ENCODE measurements at regions not wholly inside any gene's neighbourhood (a gene's known extent, or its start where the extent isn't known, plus 50 kb on each side); places are given as distances from the start of the nearest gene placed in this dataset.
A peak's percentile ranks its signal among the peaks of the same experiment; 100 is the strongest.

DNA sequence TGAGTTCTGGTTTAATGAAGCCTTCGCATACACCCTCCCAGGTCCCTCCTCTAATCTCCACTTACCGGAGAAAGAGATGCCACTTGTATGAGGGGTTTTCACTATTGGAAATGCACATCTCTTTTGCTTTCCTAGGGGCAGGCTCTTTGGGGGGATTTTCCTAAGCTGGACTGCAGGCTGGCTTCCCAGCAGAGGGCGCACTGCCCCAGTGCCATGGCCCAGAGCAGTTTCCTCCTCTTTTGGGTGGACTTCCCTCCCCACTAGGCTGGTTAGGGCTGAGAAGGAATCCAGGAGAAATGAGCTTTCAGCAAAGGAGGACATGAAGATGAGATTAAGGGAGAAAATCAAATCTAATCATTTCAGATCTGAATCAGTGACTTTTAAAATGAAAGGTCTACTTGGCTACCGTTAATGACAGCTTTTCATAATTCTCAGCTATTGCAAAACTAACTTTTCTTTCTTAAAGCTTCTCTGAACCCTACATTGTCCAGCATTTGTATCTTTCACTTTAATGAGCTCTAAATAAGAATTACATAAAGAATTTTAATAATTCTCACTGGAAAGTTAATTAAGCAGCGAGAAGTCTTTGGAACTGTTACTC is 784.1 kb upstream of the FANCL start:
- Mint-ChIP-seq H3K4me3 (no peak overlapping the region), H3K4me1 (ENCODE audit: low read depth) (no peaks in the 10 kb centered on the region), H3K36me3 (ENCODE audit: low read depth) (no peaks in the 10 kb centered on the region), H3K27me3 (no peaks in the 10 kb centered on the region), H3K9me3 (no peaks in the 10 kb centered on the region), H3K27ac (no peak overlapping the region)
- no peaks in the 10 kb centered on the region for H3K36me3 ChIP-seq (ENCODE audit: insufficient read depth, low read length)
- intact Hi-C loops (cut with DNase I, micrococcal nuclease) = loop anchor here (10.0 kb wide), 3 partner anchors 1130 to 1560 kb away; partner anchors contain the start of gene BCL11A (in 1 of the 2)
- H3K4me1 ChIP-seq (ENCODE audit: insufficient read depth, low read length) = no peaks in the 10 kb centered on the region
- POLR2A ChIA-PET = no interaction called here
- H3K4me3 ChIP-seq (ENCODE audit: low read length) = no peak overlapping the region
- peaks cover 0 to 3% of the 10 kb centered on the region in 2 experiments for H3K9me3 ChIP-seq (ENCODE audit: control insufficient read depth in 1 of 2, insufficient read depth in 1 of 2, low read length in 2 of 2)
- ATAC-seq (ENCODE audit: poor library complexity) (no peak), DNase-seq (peak in 4 of 14 experiments; percentile 3 to 43 (median 24))
- no peak for TF ChIP-seq CTCF (IDR thresholded peaks at IDR 0.05)
- no peak overlapping the region for H3K27ac ChIP-seq (ENCODE audit: low read depth in 1 of 2, low read length in 2 of 2)
- no peaks in the 10 kb centered on the region for H3K27me3 ChIP-seq (ENCODE audit: control insufficient read depth in 1 of 2, insufficient read depth in 2 of 2, low read length in 2 of 2)
- CTCF ChIA-PET = interaction anchor here (1.2 kb wide), 1 partner anchor 27 kb away, joined by 3 read pairs; no protein-coding TSS in a partner anchor

DNA sequence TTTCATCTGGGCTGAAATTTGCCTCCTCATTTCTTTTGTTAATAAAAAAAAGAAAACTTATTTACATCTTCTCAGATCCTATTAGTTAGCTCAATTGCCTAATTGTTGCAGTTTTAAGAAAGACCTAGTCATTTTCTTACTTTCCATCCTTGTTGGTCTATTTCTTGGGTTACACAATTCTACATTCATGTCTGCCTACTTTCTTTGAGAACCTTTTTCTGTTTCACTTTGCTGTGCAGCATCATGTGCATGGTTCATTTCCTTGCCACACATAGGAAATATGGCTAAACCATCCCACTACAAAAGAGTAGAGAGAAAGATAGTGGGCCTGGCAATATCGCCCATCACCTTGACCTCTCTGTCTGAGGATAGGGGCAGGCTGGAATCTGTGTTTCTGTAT is 780.7 kb upstream of the FANCL start:
- intact Hi-C loops (cut with DNase I, micrococcal nuclease) = loop anchor here (10.0 kb wide), 3 partner anchors 1133 to 1563 kb away; partner anchors contain the start of gene BCL11A (in 1 of the 2)
- no peaks in the 10 kb centered on the region for H3K27me3 Mint-ChIP-seq
- Histone ChIP-seq H3K4me1 (ENCODE audit: insufficient read depth, low read length) (no peaks in the 10 kb centered on the region), H3K9me3 (ENCODE audit: control insufficient read depth in 1 of 2, insufficient read depth in 1 of 2, low read length in 2 of 2) (peaks cover 0 to 3% of the 10 kb centered on the region in 2 experiments), H3K27ac (ENCODE audit: low read depth in 1 of 2, low read length in 2 of 2) (no peak overlapping the region), H3K36me3 (ENCODE audit: insufficient read depth, low read length) (no peaks in the 10 kb centered on the region), H3K27me3 (ENCODE audit: control insufficient read depth in 1 of 2, insufficient read depth in 2 of 2, low read length in 2 of 2) (no peaks in the 10 kb centered on the region), H3K4me3 (ENCODE audit: low read length) (no peak overlapping the region)
- H3K9me3 Mint-ChIP-seq = no peaks in the 10 kb centered on the region
- H3K36me3 Mint-ChIP-seq (ENCODE audit: low read depth) = no peaks in the 10 kb centered on the region
- no peak for ATAC-seq (ENCODE audit: poor library complexity)
- H3K4me3 Mint-ChIP-seq = no peak overlapping the region
- H3K4me1 Mint-ChIP-seq (ENCODE audit: low read depth) = no peaks in the 10 kb centered on the region
- no peak for DNase-seq
- ChIA-PET POLR2A (no interaction called here), CTCF (no interaction called here)
- TF ChIP-seq CTCF (IDR thresholded peaks at IDR 0.05) = no peak
- no peak overlapping the region for H3K27ac Mint-ChIP-seq

GRCh38 chr2:59019566-59020159 is 778.5 kb upstream of the FANCL start:
- Histone ChIP-seq H3K4me1 (ENCODE audit: insufficient read depth, low read length) (no peaks in the 10 kb centered on the region), H3K4me3 (ENCODE audit: low read length) (no peak overlapping the region), H3K27me3 (ENCODE audit: control insufficient read depth in 1 of 2, insufficient read depth in 2 of 2, low read length in 2 of 2) (no peaks in the 10 kb centered on the region), H3K36me3 (ENCODE audit: insufficient read depth, low read length) (no peaks in the 10 kb centered on the region), H3K27ac (ENCODE audit: low read depth in 1 of 2, low read length in 2 of 2) (no peak overlapping the region), H3K9me3 (ENCODE audit: control insufficient read depth in 1 of 2, insufficient read depth in 1 of 2, low read length in 2 of 2) (no peaks in the 10 kb centered on the region)
- Mint-ChIP-seq H3K27me3 (no peaks in the 10 kb centered on the region), H3K9me3 (no peaks in the 10 kb centered on the region), H3K4me3 (no peak overlapping the region), H3K36me3 (ENCODE audit: low read depth) (no peaks in the 10 kb centered on the region), H3K27ac (no peak overlapping the region), H3K4me1 (ENCODE audit: low read depth) (no peaks in the 10 kb centered on the region)
- ATAC-seq (ENCODE audit: poor library complexity) = no peak
- DNase-seq = no peak
- ChIA-PET POLR2A (no interaction called here), CTCF (interaction anchor here (1.1 kb wide), 1 partner anchor 10 kb away, joined by 3 read pairs; no protein-coding TSS in a partner anchor)
- intact Hi-C loops (cut with DNase I, micrococcal nuclease) = loop anchor here (10.0 kb wide), 3 partner anchors 1135 to 1565 kb away; partner anchors contain the start of gene BCL11A (in 1 of the 2)
- no peak for TF ChIP-seq CTCF (IDR thresholded peaks at IDR 0.05)

All from CD4-positive, alpha-beta T cell (primary cell).